HG03039 (cell line): ENCODE measurements at regions not wholly inside any gene's neighbourhood (a gene's known extent, or its start where the extent isn't known, plus 50 kb on each side); places are given as distances from the start of the nearest gene placed in this dataset.

ENCODE experiments used
- ATAC-seq: cut with Tn5 transposase; IDR thresholded peaks from one replicate; pipeline ENCODE4 v1.9.1; 2021; ENCODE audit warnings: mild to moderate bottlenecking, moderate library complexity; ENCODE audit not compliant: unreplicated experiment

DNA sequence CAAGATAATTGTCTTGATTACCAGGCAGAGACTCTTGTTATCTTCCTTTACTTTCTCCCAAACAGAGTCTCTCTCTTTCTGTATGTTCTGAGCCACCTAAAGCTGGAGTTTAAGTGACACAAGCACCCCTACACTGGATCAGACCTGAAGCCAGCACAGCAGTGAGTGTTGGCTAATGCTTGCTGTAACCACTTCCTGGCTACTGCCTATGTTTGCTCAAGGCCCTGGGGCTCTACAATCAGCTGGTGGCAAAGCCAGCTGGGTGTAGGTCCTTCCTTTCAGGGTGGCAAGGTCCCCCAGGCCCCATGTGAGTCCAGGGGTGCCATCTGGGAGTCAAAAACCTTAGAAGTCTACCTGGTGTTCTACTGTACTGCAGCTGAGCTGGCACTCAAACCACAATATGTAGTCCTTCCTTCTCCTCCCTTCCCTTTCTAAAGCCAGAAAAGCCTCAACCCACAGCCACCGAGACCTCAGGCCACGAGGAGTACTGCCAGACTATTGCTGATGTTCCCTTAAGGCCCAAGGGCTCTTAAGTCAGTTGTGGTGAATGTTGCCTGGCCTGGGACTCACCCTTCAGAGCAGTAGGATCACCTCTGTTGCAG is 416.3 kb downstream of the ADRA2A start:
- ATAC-seq, result no peak

DNA sequence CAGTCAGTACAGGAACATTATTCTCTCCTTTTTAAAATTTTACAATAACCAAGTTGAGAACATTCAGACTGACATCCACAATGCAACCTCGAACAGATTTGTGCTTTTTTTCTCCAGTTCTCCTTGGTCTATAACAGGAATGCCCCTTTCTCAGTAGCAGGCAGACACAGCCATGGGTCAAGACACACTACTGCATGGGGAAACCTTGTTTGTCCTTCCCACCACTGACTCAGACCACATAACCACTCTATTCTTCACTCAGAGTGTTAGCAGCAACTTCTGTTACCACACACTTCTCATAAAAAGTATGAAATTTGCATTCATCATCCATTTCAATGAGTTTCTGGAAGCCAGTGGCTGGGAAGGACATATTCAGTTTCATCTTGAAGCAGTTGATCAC is 421.7 kb downstream of the ADRA2A start:
- no peak for ATAC-seq

- ATAC-seq, result no peak
These were observed 427.5 kb downstream of the ADRA2A start for GRCh38 chr10:111504376-111504775.

DNA sequence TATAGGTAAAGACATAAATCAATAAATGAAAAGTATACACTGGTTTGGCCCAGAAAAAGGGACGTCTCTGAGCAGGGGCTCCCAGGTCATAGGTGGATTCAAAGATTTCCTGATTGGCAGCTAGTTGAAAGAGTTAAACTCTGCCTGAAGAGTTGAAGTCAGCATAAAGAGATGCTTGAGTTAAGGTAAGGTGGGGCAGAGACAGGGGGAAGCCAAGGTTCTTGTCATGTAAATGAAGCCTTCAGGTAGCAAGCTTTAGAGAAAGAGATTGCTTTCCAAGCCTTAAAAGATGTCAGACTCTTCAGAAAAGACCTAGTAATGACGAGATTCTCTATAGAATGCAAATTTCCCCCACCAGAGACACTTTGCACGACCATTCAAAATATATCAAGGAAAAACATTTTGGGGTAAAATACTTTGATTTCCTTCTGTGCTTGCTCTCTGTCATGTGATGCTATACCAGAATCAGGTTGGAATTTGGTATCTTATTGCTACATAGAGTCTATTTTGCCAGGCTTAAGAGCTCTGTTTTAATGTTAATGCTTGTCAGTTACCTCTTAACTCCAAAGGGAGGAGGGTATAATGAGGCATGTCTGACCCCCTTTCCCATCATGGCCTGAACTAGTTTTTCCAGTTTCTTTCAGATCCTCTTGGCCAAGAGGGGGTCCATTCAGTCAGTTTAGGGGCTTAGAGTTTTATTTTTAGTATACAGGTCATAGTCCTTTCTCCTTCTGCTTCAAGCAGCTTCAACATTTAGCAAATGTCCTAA is 429.6 kb downstream of the ADRA2A start:
- no peak for ATAC-seq

DNA sequence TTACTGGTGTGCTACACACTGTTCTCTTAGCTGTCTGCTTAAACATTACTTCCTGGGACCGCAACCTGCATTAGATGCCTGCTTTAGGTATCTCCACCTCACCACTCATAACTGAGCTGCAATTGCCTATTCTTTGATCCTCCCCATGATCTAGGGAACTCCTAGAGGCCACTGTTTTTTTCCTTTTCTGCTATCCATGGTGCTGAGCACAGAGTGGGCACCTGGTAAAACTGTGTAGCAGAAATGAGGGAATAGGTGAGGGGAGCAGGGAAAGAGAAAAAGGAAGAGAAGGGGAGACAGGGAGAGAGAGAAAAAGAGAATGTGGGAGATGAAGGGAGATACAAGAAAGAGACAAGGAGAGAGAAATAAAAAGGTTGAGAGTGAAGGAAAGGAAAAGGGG is 434.9 kb downstream of the ADRA2A start:
- ATAC-seq, result no peak

- ATAC-seq, result no peak
These were observed 438.4 kb downstream of the ADRA2A start for GRCh38 chr10:111515264-111515663.

DNA sequence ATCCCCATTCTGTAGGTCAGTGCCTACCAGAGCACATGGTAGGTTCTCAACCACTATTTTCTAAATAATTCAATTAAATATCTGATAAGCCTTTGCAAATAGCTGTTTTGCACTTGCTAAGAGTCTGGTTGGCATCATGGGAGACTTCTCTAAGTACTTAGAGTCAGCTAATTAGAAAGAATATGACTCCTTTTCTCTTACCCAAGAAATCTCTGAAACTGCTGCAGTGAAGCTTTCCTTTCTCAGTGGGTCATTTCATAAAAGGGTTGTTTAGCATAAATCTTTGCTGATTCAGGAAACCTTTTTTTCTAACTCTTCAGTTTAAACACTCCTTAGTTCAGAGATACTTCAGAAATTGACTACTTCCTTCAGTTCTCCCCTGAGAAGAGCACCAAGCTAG is 438.9 kb downstream of the ADRA2A start:
- no peak for ATAC-seq

- ATAC-seq, result no peak
These were observed 439.3 kb downstream of the ADRA2A start for GRCh38 chr10:111516144-111516543.

GRCh38 chr10:111522141-111522540 is 445.3 kb downstream of the ADRA2A start:
- ATAC-seq, result no peak

GRCh38 chr10:111522551-111522950 is 445.7 kb downstream of the ADRA2A start:
- no peak for ATAC-seq

- ATAC-seq, result no peak
These were observed 446.2 kb downstream of the ADRA2A start for GRCh38 chr10:111523016-111523415.

DNA sequence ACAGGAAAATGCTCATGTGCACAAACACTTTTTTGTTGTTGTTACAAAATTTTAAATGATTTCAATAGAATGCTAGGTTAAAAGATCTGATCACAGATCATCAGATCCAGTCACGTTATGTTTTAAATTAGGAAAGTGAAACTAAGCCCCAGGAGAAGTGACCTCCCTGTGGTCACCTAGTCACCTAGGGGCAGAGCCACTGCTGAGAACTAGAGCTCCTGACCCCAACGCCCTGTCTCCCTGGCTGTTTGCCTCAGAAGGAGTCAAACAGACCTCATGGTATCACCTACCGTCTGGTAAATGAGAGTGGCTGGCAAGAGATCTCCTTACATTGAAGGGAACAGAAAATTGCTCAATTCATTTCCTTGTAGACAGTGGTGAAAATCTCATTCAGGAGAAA is 447.3 kb downstream of the ADRA2A start:
- no peak for ATAC-seq

DNA sequence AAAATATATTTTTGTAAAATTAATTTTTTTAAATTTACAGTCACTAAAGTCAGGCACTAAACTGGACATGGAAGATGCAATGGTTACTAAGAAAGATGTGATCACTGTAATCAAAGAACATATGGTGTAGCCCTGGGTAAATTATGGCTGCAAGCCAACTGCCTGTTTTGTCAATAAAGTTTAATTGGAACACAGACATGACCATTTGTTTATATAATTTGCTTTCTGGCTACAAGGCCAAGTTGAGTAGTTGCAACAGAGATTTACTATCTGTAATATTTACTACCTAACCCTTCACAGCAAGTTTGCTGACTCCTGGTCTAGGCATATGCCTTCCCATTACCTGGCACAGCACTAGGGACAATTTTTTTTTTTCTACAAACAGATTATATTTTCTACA is 448.9 kb downstream of the ADRA2A start:
- no peak for ATAC-seq

- no peak for ATAC-seq
These were observed 454.9 kb downstream of the ADRA2A start for GRCh38 chr10:111531690-111532089.

DNA sequence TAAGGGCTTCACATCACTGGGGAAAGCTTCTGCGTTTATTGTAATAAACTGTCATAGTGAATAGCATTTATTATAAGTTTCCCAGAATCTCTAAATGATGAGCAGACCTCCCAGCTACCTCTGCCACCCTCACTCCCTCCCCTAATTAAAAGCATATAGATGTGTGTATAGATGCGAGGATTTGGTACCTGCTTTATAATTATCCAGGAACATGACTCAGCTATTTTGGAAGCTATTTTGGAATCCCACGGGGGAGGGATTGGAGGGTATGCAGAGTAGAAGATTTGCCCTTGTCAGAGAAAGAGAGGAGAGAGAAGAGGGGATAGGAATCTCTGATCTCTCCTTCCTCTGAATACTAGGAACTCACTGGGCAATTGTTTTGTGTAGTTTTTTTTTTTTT is 455.3 kb downstream of the ADRA2A start:
- no peak for ATAC-seq

- ATAC-seq, result no peak
These were observed 462.4 kb downstream of the ADRA2A start for GRCh38 chr10:111539246-111539645.

DNA sequence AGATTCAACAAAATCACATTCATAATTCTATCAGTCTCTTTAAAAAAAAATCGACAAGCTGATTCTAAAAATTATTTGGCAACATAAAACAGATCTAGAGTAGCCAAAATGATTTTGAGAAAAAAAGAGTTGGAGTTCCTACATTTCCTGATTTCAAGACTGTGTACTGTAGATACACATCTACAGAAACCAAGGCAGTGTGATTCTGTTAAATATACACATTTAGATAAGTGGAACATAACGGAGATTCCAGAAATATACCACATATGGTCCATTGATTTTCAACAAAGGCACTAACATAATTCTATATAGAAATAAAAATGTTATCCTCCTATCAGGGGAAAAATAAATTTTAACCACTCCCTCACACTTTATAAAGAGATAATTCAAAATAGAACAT is 467.0 kb downstream of the ADRA2A start:
- no peak for ATAC-seq

- no peak for ATAC-seq
These were observed 469.2 kb downstream of the ADRA2A start for GRCh38 chr10:111545861-111546605.

GRCh38 chr10:111548084-111548726 is 471.4 kb downstream of the ADRA2A start:
- no peak for ATAC-seq

DNA sequence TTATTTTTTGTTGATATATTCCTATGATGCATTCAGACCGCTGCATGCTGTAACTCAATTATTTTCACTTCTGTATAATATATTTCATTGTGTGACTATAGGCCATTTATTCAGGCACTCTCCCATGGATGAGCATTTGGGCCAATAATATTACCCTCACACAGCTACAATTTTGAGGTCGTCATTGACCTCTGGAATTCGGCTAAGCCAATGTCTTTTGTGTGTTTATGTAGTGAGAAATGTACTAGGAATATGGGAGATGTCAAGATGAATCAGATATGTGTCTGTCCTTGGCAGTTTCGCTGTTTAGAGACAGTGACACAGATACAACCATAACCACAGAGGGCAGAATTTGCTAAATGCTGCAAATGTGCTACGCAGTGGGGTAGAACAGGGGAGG is 474.2 kb downstream of the ADRA2A start:
- ATAC-seq, result no peak

- ATAC-seq, result no peak
These were observed 479.8 kb downstream of the ADRA2A start for GRCh38 chr10:111556666-111557065.

DNA sequence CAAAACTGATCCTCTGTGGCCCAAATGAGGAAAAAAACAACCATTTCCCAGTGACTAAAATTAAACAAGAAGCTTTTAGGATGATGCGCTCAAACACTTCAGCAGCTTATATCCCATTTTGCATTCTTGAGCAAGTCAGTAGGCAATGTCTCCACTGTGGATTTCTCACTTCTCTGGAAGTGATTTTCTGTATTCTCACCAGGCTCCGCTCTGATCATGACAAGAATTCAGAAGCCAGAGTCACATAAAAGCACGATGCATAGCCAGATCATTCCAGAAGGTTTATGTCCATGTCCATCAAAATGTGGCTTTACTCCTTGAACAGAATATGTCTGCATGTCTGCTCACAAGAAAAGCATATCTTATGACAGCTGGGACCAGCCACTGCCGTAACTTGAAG is 481.4 kb downstream of the ADRA2A start:
- no peak for ATAC-seq
